GOT3 (cell line): ENCODE measurements at regions not wholly inside any gene's neighbourhood (a gene's known extent, or its start where the extent isn't known, plus 50 kb on each side); places are given as distances from the start of the nearest gene placed in this dataset.

Experiments used
- DNase-seq: peaks from one replicate; lab custom pipeline; 2025; ENCODE audit warnings: mixed read lengths; lab: John Stamatoyannopoulos, UW

- DNase-seq, result no peak
Measured at GRCh38 chr12:86681060-86681459, 424.9 kb upstream of the MGAT4C start.

DNA sequence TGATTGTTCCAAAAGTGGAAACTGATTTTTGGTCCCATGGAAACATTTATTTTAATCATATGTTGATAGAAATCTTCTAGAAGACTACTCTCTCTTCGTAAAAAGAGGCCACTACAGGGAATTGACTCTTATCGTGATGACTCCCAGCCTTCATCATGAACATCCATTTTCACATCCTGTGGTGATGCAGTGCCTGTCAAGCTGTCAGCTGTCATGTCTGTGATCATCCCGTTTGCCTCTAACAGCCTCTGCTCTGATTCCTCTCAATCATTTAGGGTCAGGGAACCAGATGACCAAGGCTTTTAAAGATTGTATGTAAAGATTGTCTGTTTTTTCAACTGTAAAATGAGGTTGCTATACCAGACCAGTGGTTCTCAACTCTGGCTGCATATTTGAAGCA, 419.0 kb upstream of the MGAT4C start:
- no peak for DNase-seq

DNA sequence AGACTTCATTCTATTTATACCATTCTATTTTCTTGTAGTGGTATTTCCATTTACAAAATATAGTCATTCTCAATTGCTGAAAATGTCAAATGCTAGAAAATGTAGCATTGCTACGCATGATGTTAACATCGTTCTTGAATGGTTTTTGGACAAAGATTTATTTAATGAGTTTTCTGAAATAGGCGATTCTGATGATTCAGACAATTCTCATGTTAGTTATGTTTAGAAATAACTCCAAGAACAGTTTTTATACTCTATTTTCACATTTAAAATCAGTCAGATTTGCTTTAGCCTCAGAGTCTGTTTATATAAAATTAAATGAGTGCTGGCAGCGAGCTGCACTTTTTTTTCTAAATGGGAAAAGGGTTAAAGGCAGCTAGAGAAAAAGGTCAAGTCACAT, 414.8 kb upstream of the MGAT4C start:
- DNase-seq, result no peak

GRCh38 chr12:86669010-86669409, 412.8 kb upstream of the MGAT4C start:
- DNase-seq, result no peak

- no peak for DNase-seq
Measured at GRCh38 chr12:86666316-86666715, 410.1 kb upstream of the MGAT4C start.

DNA sequence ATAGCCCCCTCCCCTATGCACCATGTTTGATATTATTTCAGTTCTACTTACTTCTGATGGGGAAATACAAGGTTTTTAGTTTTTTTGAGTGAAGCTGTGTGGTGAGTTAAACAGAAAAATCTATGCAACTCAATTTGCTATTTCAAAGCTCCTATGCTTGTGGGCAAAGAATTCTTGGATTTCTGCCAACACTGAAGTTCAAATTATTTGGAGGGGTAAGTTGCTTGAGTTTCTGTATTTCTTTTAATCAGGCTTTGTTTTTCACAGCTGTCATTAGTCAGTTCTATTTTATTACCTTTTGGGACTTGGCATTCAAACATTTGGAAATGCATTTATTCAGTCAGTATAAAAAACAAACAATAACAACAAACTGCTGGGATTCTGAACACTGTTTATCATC, 407.5 kb upstream of the MGAT4C start:
- DNase-seq, result no peak

DNA sequence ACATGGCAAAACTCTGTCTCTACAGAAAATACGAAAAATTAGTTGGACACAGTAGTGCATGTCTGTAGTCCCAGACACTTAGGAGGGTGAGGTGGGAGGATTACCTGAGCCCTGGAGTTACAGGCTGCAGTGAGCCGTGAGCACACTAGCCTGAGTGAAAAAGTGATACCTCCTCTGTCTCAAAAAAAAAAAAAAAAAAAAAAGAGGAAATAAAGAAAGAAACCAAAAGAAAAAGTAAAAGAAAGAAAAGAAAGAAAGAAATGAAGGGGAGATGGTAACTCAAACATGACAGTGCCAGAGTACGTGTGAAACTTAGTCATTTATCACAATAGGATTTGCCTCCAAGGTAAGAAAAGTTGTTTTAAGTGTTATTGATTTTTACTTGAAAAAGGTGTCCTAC, 407.0 kb upstream of the MGAT4C start:
- no peak for DNase-seq

- no peak for DNase-seq
Measured at GRCh38 chr12:86662464-86662863, 406.3 kb upstream of the MGAT4C start.

DNA sequence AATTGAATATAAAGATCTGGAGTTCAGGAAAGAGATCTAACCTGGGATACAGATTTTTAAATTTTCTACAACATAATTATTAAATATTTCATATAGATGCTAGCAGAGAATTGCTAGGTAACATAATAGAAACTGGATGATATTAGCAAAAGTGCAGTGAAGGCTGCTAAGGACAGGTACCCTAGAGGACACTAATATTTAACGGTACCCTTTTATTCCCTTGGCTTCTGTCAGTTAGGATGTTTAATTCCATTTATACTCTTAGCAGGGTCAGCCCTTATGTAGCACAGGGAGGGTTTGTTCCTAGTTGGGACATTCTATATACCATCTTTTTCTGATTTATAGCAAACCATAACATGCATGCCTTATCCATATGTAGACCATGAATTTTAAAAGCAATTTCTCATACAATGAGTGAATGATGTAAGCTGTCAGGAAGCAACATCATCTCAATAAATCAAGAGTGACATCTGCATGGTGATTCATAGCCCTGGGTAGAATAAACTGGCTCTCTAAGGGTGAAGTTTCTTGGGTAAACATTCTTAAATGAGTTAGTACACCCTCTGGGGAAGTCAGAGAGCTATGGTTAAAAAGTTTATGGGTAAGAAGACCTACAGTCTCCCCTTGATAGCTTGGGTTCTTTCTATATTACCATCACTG, 404.4 kb upstream of the MGAT4C start:
- no peak for DNase-seq

- no peak for DNase-seq
Measured at GRCh38 chr12:86659985-86660384, 403.8 kb upstream of the MGAT4C start.

- DNase-seq, result no peak
Measured at GRCh38 chr12:86658303-86658702, 402.1 kb upstream of the MGAT4C start.

GRCh38 chr12:86647800-86648199, 391.6 kb upstream of the MGAT4C start:
- no peak for DNase-seq

- DNase-seq, result no peak
Measured at GRCh38 chr12:86634456-86635410, 378.5 kb upstream of the MGAT4C start.

GRCh38 chr12:86627001-86627400, 370.8 kb upstream of the MGAT4C start:
- no peak for DNase-seq

DNA sequence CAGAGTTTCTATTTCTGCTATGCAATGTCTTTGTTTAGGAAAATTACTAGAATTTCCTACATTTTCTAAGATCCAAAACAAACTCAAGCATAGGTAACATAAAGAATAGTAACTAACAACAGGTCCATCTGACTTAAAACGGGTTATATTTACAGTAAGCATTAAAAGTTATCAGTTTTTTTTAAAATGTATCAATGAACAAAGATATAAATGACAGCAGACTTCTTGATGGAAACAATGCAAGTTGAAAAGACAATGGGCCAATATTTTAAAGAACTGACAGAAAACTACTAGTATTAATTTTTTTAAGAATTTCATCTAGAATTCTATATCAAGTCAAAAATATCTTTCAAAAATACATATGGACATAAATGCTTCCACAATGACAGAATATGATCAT, 367.1 kb upstream of the MGAT4C start:
- DNase-seq, result no peak

- no peak for DNase-seq
Measured at GRCh38 chr12:86621957-86622356, 365.8 kb upstream of the MGAT4C start.

- DNase-seq, result no peak
Measured at GRCh38 chr12:86613311-86613710, 357.1 kb upstream of the MGAT4C start.

DNA sequence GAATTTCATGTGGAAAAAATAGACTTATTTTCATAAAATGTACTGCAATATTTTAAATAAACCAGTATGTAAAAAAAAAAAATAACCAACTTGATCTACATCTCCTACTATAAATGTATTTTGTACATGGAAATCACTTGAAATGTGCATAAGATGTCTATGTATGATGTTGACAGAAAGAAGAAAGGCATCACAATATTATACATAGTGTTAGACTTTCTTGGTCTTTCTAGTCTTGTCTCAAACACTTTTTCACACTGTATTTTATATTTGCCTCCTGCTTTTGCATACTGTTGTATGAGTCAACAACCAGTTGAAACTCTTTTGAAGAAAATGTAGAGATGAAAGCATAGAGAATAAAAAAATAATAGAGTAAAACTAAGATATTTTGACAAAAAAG, 352.4 kb upstream of the MGAT4C start:
- no peak for DNase-seq

DNA sequence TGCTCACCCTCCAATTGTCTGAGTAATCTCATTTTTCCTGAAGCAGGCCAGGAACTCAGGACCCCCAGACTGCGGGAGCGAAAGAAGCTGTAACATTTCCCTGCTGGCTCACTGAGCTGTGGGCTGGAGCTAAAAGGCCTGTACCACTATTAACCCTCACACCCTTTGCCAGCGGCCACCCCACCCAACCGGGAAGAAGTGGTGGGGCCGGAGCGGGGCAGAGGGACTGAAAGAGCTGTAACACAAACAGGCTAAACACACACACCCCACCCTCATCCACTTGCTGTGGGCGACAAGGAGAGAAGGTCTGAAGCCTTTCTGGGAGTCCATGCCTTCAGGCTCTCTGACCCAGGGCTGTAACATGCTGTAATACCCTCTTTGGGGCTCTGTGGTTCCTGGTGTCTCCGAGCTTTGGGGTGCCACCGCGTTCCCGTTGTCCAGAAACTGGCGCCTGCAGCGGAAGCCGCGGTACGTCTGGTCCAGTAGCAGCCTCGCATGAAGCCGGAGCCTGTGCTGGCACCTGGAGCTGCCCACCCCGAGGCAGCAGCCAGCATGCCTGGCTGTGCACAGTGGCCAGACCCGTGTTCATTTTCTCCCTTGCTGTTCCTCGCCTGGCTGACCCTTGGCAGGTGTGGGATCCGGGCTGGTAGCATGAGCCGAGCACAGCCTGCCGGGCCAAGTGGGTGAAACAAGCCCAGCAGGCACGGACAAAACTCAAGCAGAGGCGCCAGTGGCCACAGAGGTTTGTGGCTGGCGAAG, 345.5 kb upstream of the MGAT4C start:
- DNase-seq, result no peak

DNA sequence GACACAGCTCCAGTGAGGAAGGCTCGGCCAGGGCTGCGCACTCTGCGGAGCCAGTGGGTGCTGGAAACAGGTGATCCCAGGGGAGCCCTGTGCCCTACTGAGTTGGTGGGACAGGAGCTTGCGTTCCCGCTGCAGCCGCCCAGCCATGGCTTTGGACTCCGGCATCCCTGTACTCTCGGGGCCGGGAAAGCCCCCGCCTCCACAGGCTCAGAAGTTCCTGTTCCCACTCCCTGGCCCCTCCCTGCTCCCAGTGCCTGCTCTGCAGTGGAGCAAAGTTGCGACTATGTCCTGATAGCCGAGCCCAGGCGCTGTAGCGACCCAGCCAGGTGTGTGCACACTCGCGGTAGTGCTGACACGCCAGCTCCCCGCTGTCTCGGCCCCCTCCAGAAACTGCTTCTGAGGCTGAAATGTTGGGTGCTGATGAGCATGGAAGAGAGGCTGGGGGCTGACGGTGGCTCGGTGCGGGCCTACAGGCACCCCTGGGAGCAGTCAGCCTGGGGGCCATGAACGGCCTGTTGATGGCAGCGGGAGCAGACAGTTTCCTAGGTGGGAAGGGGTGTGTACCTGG, 344.6 kb upstream of the MGAT4C start:
- no peak for DNase-seq

GRCh38 chr12:86597431-86597830, 341.2 kb upstream of the MGAT4C start:
- no peak for DNase-seq

- no peak for DNase-seq
Measured at GRCh38 chr12:86590296-86590695, 334.1 kb upstream of the MGAT4C start.
